Stomach smooth muscle (tissue), 2 donors: ENCODE measurements at regions not wholly inside any gene's neighbourhood (a gene's known extent, or its start where the extent isn't known, plus 50 kb on each side); places are given as distances from the start of the nearest gene placed in this dataset.

Source experiments
- H3K27ac ChIP-seq: one replicate; pipeline ENCODE4 v1.7.0; 2013; ENCODE audit warnings: mild to moderate bottlenecking, low read length, inconsistent platforms
- H3K27me3 ChIP-seq, 2 donors: one replicate each; pipeline ENCODE4 v1.7.0; 2013; ENCODE audit warnings: low read length in 2 of 2; ENCODE audit not compliant: insufficient read depth in 2 of 2, control insufficient read depth in 1 of 2
- H3K36me3 ChIP-seq, 2 donors: one replicate each; pipeline ENCODE4 v1.7.0; 2013; ENCODE audit warnings: low read length in 2 of 2; ENCODE audit not compliant: control insufficient read depth in 2 of 2, insufficient read depth in 2 of 2
- H3K4me1 ChIP-seq: one replicate; pipeline ENCODE4 v1.7.0; 2013; ENCODE audit warnings: low read length; ENCODE audit not compliant: control insufficient read depth, insufficient read depth
- H3K4me3 ChIP-seq, 2 donors: one replicate each; pipeline ENCODE4 v1.7.0; 2013; ENCODE audit warnings: low read length in 2 of 2
- H3K9ac ChIP-seq, 2 donors: one replicate each; pipeline ENCODE4 v1.7.0; 2013; ENCODE audit warnings: low read length in 2 of 2, mild to moderate bottlenecking in 1 of 2
- H3K9me3 ChIP-seq, 2 donors: one replicate each; pipeline ENCODE4 v1.7.0; 2013; ENCODE audit warnings: low read length in 2 of 2; ENCODE audit not compliant: control insufficient read depth in 2 of 2
- donor health status: healthy.
- donor health status: Pancreatic carcinoma.

DNA sequence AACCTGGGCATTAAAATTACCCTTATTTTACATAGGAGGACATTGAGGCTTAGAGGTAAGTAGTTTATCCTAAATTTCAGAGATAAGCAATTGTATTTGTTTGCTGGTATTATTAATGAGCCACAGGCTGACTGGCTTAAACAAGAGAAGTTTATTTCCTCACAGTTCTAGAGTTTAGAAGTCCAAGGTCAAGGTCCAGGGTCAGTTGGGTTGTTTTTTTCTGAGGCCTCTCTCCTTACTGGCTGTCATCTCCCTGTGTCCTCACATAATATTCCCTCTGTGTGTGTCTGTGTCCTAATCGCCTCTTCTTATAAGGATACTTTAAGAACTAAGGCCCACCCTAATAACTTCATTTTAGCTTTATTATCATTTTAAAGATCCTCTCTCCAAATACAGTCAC is 294.9 kb upstream of the ATP5MC3 start:
- Histone ChIP-seq H3K27ac (no peak overlapping the region), H3K36me3 (no peaks in the 10 kb centered on the region)

DNA sequence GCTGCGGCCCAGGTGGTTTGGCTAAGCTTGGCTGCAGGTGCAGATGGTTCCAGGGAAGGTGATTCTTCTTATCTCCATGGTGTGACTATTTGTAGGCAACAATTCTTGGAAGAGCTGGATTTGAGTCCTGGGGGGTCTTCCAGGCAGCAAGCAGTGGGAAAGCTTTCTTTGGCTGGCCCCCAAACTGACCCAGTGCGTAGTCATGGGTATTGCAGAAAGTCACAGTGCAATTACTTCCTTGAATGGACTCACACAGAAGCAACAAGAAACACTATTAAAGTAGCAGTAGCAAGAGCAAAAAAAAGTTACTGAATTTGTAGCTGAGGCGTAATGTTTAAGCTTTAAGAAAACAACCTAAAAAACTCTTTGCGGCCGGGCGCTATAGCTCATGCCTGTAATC is 293.6 kb upstream of the ATP5MC3 start:
- H3K9ac ChIP-seq = no peak overlapping the region
- H3K27me3 ChIP-seq = no peaks in the 10 kb centered on the region
- no peak overlapping the region for H3K4me3 ChIP-seq
- H3K36me3 ChIP-seq = no peaks in the 10 kb centered on the region
- no peaks in the 10 kb centered on the region for H3K9me3 ChIP-seq
- H3K27ac ChIP-seq = no peak overlapping the region
- H3K4me1 ChIP-seq = no peaks in the 10 kb centered on the region

More for the DNA sequence above, 294.9 kb upstream of the ATP5MC3 start:
- H3K27me3 ChIP-seq = no peaks in the 10 kb centered on the region
- H3K9ac ChIP-seq = no peak overlapping the region
- H3K4me3 ChIP-seq = no peak overlapping the region
- no peaks in the 10 kb centered on the region for H3K4me1 ChIP-seq
- no peaks in the 10 kb centered on the region for H3K9me3 ChIP-seq

GRCh38 chr2:175468431-175469098 is 287.1 kb upstream of the ATP5MC3 start:
- no peak overlapping the region for H3K4me3 ChIP-seq
- H3K4me1 ChIP-seq = no peaks in the 10 kb centered on the region
- no peak overlapping the region for H3K27ac ChIP-seq
- no peaks in the 10 kb centered on the region for H3K27me3 ChIP-seq
- H3K36me3 ChIP-seq = no peaks in the 10 kb centered on the region
- H3K9ac ChIP-seq = no peak overlapping the region
- no peaks in the 10 kb centered on the region for H3K9me3 ChIP-seq

- no peaks in the 10 kb centered on the region for H3K9me3 ChIP-seq
- no peaks in the 10 kb centered on the region for H3K27me3 ChIP-seq
- H3K4me3 ChIP-seq = no peak overlapping the region
- no peaks in the 10 kb centered on the region for H3K36me3 ChIP-seq
- H3K4me1 ChIP-seq = no peaks in the 10 kb centered on the region
- H3K9ac ChIP-seq = no peak overlapping the region
- no peak overlapping the region for H3K27ac ChIP-seq
These were observed 283.6 kb upstream of the ATP5MC3 start for GRCh38 chr2:175465101-175465500.

- Histone ChIP-seq H3K9me3 (no peaks in the 10 kb centered on the region), H3K36me3 (no peaks in the 10 kb centered on the region), H3K27ac (no peak overlapping the region), H3K4me1 (no peaks in the 10 kb centered on the region), H3K4me3 (no peak overlapping the region), H3K27me3 (no peaks in the 10 kb centered on the region), H3K9ac (no peak overlapping the region)
These were observed 282.8 kb upstream of the ATP5MC3 start for GRCh38 chr2:175464311-175464670.

DNA sequence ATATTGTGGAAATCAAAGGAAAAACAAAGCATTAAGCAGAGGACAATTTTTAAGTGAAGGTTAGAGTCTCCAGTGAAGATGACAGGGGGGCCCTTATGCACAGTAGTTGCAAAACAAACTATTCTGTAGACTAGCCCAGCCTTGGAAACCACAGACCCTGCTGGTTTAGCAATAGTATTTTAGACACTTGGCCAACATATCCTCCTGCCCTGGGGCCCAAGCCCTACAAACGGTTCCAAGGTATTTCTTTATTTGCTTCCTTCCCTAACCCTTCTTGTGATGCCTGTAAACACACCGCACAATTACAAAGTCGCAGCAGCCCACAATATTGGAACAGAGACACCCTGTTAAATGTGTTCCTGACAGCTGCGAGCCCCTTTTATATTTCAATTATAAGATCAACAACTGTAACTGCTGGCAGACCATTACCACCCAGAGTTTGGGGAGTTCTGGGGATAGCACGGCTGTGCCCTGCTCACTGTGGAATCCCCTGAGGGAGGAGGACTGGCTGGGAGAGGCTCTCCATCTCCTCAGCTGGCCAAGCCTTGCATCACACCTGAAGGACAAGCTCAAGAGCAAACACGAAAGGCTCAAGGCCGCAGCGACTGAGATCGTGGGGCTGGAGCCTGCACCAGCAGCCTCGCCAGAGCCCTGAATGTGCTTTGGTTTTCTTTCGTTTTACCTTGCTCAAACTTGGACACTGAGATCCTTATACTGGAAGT is 282.2 kb upstream of the ATP5MC3 start:
- H3K9me3 ChIP-seq = no peaks in the 10 kb centered on the region
- no peaks in the 10 kb centered on the region for H3K36me3 ChIP-seq
- no peak overlapping the region for H3K27ac ChIP-seq
- no peaks in the 10 kb centered on the region for H3K4me1 ChIP-seq
- H3K9ac ChIP-seq = no peak overlapping the region
- H3K4me3 ChIP-seq = no peak overlapping the region
- no peaks in the 10 kb centered on the region for H3K27me3 ChIP-seq

GRCh38 chr2:175463169-175463568 is 281.7 kb upstream of the ATP5MC3 start:
- H3K4me3 ChIP-seq = no peak overlapping the region
- H3K4me1 ChIP-seq = no peaks in the 10 kb centered on the region
- H3K27me3 ChIP-seq = no peaks in the 10 kb centered on the region
- no peak overlapping the region for H3K27ac ChIP-seq
- H3K36me3 ChIP-seq = no peaks in the 10 kb centered on the region
- H3K9ac ChIP-seq = no peak overlapping the region
- no peaks in the 10 kb centered on the region for H3K9me3 ChIP-seq

GRCh38 chr2:175462246-175462645 is 280.7 kb upstream of the ATP5MC3 start:
- Histone ChIP-seq H3K27me3 (no peaks in the 10 kb centered on the region), H3K27ac (no peak overlapping the region), H3K36me3 (no peaks in the 10 kb centered on the region), H3K9me3 (no peaks in the 10 kb centered on the region), H3K9ac (no peak overlapping the region), H3K4me3 (no peak overlapping the region), H3K4me1 (no peaks in the 10 kb centered on the region)

DNA sequence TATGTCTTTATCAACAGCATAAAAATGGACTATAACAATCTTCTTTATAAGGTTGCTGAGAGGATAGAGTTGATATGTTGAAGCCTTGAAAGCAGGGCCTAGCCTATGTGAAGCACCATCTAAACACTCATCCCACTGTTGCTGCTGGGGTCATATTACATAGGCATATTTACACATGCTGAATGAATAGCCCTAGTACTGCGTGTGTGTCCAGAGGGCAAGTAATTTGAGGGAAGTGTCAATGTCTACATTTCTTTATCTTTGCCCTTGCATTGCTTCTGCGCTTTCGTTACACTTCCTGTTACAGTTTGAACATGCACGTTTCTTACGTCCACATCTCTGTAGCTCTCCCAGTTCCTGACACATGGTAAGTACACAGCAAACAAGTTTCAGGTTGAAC is 280.3 kb upstream of the ATP5MC3 start:
- H3K4me1 ChIP-seq = no peaks in the 10 kb centered on the region
- no peaks in the 10 kb centered on the region for H3K9me3 ChIP-seq
- H3K36me3 ChIP-seq = no peaks in the 10 kb centered on the region
- H3K4me3 ChIP-seq = no peak overlapping the region
- H3K27ac ChIP-seq = no peak overlapping the region
- no peaks in the 10 kb centered on the region for H3K27me3 ChIP-seq
- H3K9ac ChIP-seq = no peak overlapping the region

- Histone ChIP-seq H3K9ac (no peak overlapping the region), H3K27me3 (no peaks in the 10 kb centered on the region), H3K4me1 (no peaks in the 10 kb centered on the region), H3K4me3 (no peak overlapping the region), H3K36me3 (no peaks in the 10 kb centered on the region), H3K27ac (no peak overlapping the region), H3K9me3 (no peaks in the 10 kb centered on the region)
These were observed 276.5 kb upstream of the ATP5MC3 start for GRCh38 chr2:175457895-175458448.

DNA sequence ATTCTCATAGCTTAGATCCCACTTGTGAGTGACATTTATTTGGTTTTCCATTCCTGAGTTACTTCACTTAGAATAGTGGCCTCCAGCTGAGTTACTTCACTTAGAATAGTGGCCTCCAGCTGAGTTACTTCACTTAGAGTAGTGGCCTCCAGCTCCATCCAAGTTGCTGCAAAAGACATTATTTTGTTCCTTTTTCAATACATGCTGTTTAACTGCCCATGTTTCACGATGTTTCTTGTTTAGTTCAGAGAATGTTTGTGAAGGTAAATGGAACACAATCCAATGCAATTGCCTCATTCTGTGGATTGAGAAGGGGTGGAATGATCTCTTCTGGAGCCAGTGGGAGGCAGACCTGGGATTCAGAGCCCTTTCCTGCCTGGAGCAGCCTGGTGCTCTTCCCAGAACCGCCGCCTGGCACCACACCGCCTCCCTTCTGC is 273.5 kb upstream of the ATP5MC3 start:
- Histone ChIP-seq H3K4me1 (no peaks in the 10 kb centered on the region), H3K9ac (no peak overlapping the region), H3K4me3 (no peak overlapping the region), H3K27me3 (no peaks in the 10 kb centered on the region), H3K36me3 (no peaks in the 10 kb centered on the region), H3K27ac (no peak overlapping the region), H3K9me3 (no peaks in the 10 kb centered on the region)
